Astrocyte (in vitro differentiated cells and primary cell): ENCODE measurements at regions not wholly inside any gene's neighbourhood (a gene's known extent, or its start where the extent isn't known, plus 50 kb on each side); places are given as distances from the start of the nearest gene placed in this dataset.

Experiments
- EZH2 ChIP-seq: IDR thresholded peaks from 2 replicates; pipeline ENCODE4 v1.6.1; 2012; ENCODE audit warnings: mild to moderate bottlenecking, low read length, inconsistent platforms; ENCODE audit not compliant: insufficient read depth
- TF ChIP-seq, protein P1 (sequence below): IDR thresholded peaks from 2 replicates; pipeline ENCODE4 v1.5.1; 2011; ENCODE audit warnings: low read depth, mild to moderate bottlenecking, inconsistent platforms, low read length, moderate library complexity; ENCODE audit not compliant: insufficient read depth

DNA sequence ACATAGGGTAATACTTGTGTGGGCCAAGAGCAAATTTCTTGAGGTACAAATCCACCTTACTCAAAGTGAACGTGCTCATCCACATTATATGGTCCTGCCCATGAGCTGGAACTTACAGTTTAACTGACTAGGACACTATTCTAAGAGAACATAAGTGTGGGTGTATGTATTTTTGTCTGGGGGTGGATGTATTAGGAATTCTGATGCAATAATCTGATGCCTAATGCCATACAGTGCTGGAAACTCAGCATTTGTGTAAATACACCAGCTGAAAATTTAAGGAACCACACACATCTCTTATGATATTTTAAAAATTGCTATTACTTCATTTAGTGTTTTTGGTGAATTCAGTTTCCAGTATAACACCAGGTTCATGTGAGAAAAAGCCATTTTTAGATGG, 1350.7 kb downstream of the ZPLD1 start:
- TF ChIP-seq, protein P1, sequence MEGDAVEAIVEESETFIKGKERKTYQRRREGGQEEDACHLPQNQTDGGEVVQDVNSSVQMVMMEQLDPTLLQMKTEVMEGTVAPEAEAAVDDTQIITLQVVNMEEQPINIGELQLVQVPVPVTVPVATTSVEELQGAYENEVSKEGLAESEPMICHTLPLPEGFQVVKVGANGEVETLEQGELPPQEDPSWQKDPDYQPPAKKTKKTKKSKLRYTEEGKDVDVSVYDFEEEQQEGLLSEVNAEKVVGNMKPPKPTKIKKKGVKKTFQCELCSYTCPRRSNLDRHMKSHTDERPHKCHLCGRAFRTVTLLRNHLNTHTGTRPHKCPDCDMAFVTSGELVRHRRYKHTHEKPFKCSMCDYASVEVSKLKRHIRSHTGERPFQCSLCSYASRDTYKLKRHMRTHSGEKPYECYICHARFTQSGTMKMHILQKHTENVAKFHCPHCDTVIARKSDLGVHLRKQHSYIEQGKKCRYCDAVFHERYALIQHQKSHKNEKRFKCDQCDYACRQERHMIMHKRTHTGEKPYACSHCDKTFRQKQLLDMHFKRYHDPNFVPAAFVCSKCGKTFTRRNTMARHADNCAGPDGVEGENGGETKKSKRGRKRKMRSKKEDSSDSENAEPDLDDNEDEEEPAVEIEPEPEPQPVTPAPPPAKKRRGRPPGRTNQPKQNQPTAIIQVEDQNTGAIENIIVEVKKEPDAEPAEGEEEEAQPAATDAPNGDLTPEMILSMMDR, result no peak
- TF ChIP-seq EZH2, result no peak
